Activated T-cell treated with anti-CD3 and anti-CD28 coated beads, Interleukin-2, amount 50 U/mL, for 48 hours (primary cell): ENCODE measurements at regions not wholly inside any gene's neighbourhood (a gene's known extent, or its start where the extent isn't known, plus 50 kb on each side); places are given as distances from the start of the nearest gene placed in this dataset.
"Not testable (repeated sequence)": the region's sequence is repeated elsewhere in the genome, so short reads cannot be mapped to it uniquely, and the experiment has no call there.

ENCODE experiments used
- DNase-seq, 2 experiments: peaks; one replicate each; pipeline ENCODE4 v3.0.0-alpha.2; 2020

- no peak for DNase-seq
Measured at GRCh38 chr10:114732931-114733330, 74.9 kb upstream of the ABLIM1 start.

GRCh38 chr10:114735946-114736345 is 77.9 kb upstream of the ABLIM1 start:
- no peak for DNase-seq

GRCh38 chr10:114743521-114744231 is 77.9 kb upstream of the FHIP2A start:
- no peak for DNase-seq

GRCh38 chr10:114746531-114746930 is 75.0 kb upstream of the FHIP2A start:
- DNase-seq, result no peak

- DNase-seq, result no peak
Measured at GRCh38 chr10:114748241-114748640, 73.3 kb upstream of the FHIP2A start.

GRCh38 chr10:114749014-114749413 is 72.6 kb upstream of the FHIP2A start:
- no peak for DNase-seq

- no peak for DNase-seq
Measured at GRCh38 chr10:114749510-114749909, 72.1 kb upstream of the FHIP2A start.

- DNase-seq, result no peak
Measured at GRCh38 chr10:114751856-114752255, 69.7 kb upstream of the FHIP2A start.

GRCh38 chr10:114752570-114752969 is 69.0 kb upstream of the FHIP2A start:
- DNase-seq, result not testable (repeated sequence)

GRCh38 chr10:114753126-114753525 is 68.5 kb upstream of the FHIP2A start:
- no peak for DNase-seq

- no peak for DNase-seq
Measured at GRCh38 chr10:114754445-114755320, 66.9 kb upstream of the FHIP2A start.

GRCh38 chr10:114755537-114755936 is 66.0 kb upstream of the FHIP2A start:
- DNase-seq, result no peak

GRCh38 chr10:114758331-114758730 is 63.2 kb upstream of the FHIP2A start:
- DNase-seq, result no peak

- no peak for DNase-seq
Measured at GRCh38 chr10:114761205-114762193, 60.1 kb upstream of the FHIP2A start.

GRCh38 chr10:114762811-114763210 is 58.8 kb upstream of the FHIP2A start:
- DNase-seq, result no peak

- no peak for DNase-seq
Measured at GRCh38 chr10:114764656-114765055, 56.9 kb upstream of the FHIP2A start.

- no peak for DNase-seq
Measured at GRCh38 chr10:114766470-114766869, 55.1 kb upstream of the FHIP2A start.

- no peak for DNase-seq
Measured at GRCh38 chr10:114767101-114767985, 54.2 kb upstream of the FHIP2A start.

GRCh38 chr10:114767986-114768821 is 53.4 kb upstream of the FHIP2A start:
- peak in 1 of 2 experiments; percentile 23 for DNase-seq

GRCh38 chr10:114770009-114770408 is 51.6 kb upstream of the FHIP2A start:
- no peak for DNase-seq

- no peak for DNase-seq
Measured at GRCh38 chr10:114771157-114771556, 50.4 kb upstream of the FHIP2A start.
